M059J (cell line): ENCODE measurements at regions not wholly inside any gene's neighbourhood (a gene's known extent, or its start where the extent isn't known, plus 50 kb on each side); places are given as distances from the start of the nearest gene placed in this dataset.

Experiments
- DNase-seq: peaks from one replicate; pipeline ENCODE4 v3.0.0-alpha.2; 2012; ENCODE audit warnings: low read depth

- peak; percentile 70 for DNase-seq
Observed at GRCh38 chr1:193520472-193520871, 334.1 kb upstream of the B3GALT2 start.

GRCh38 chr1:193519922-193520321 lies 333.5 kb upstream of the B3GALT2 start:
- peak; percentile 17 for DNase-seq

GRCh38 chr1:193516755-193517388 lies 330.5 kb upstream of the B3GALT2 start:
- no peak for DNase-seq

- DNase-seq, result no peak
Observed at GRCh38 chr1:193514397-193514796, 328.0 kb upstream of the B3GALT2 start.

- no peak for DNase-seq
Observed at GRCh38 chr1:193513032-193513431, 326.6 kb upstream of the B3GALT2 start.

GRCh38 chr1:193504920-193505319 lies 318.5 kb upstream of the B3GALT2 start:
- no peak for DNase-seq

GRCh38 chr1:193498088-193498655 lies 311.8 kb upstream of the B3GALT2 start:
- no peak for DNase-seq

- no peak for DNase-seq
Observed at GRCh38 chr1:193494368-193494767, 308.0 kb upstream of the B3GALT2 start.

- DNase-seq, result no peak
Observed at GRCh38 chr1:193489191-193489590, 302.8 kb upstream of the B3GALT2 start.

GRCh38 chr1:193487722-193488121 lies 301.3 kb upstream of the B3GALT2 start:
- no peak for DNase-seq

- DNase-seq, result no peak
Observed at GRCh38 chr1:193486671-193487229, 300.3 kb upstream of the B3GALT2 start.

- no peak for DNase-seq
Observed at GRCh38 chr1:193480755-193481154, 294.3 kb upstream of the B3GALT2 start.

GRCh38 chr1:193479187-193479586 lies 292.8 kb upstream of the B3GALT2 start:
- peak; percentile 30 for DNase-seq

GRCh38 chr1:193476748-193477147 lies 290.3 kb upstream of the B3GALT2 start:
- DNase-seq, result no peak

- DNase-seq, result no peak
Observed at GRCh38 chr1:193473932-193474331, 287.5 kb upstream of the B3GALT2 start.

GRCh38 chr1:193472838-193473398 lies 286.5 kb upstream of the B3GALT2 start:
- peak; percentile 37 for DNase-seq

GRCh38 chr1:193472430-193472829 lies 286.0 kb upstream of the B3GALT2 start:
- DNase-seq, result no peak

GRCh38 chr1:193471981-193472380 lies 285.6 kb upstream of the B3GALT2 start:
- DNase-seq, result peak; percentile 69

- no peak for DNase-seq
Observed at GRCh38 chr1:193463326-193463932, 277.0 kb upstream of the B3GALT2 start.

- peak; percentile 53 for DNase-seq
Observed at GRCh38 chr1:193462629-193463320, 276.4 kb upstream of the B3GALT2 start.

- DNase-seq, result no peak
Observed at GRCh38 chr1:193458628-193459027, 272.2 kb upstream of the B3GALT2 start.

- DNase-seq, result peak; percentile 53
Observed at GRCh38 chr1:193457676-193458075, 271.3 kb upstream of the B3GALT2 start.
